Astrocyte (in vitro differentiated cells and primary cell): ENCODE measurements at regions not wholly inside any gene's neighbourhood (a gene's known extent, or its start where the extent isn't known, plus 50 kb on each side); places are given as distances from the start of the nearest gene placed in this dataset.

Experiments used
- CTCF ChIP-seq: IDR thresholded peaks from 2 replicates; pipeline ENCODE4 v1.5.1; 2011; ENCODE audit warnings: low read depth, mild to moderate bottlenecking, inconsistent platforms, low read length, moderate library complexity; ENCODE audit not compliant: insufficient read depth
- EZH2 ChIP-seq: IDR thresholded peaks from 2 replicates; pipeline ENCODE4 v1.6.1; 2012; ENCODE audit warnings: mild to moderate bottlenecking, low read length, inconsistent platforms; ENCODE audit not compliant: insufficient read depth

GRCh38 chr5:74549384-74549783 is 91.1 kb downstream of the ENC1 start:
- TF ChIP-seq CTCF (no peak), EZH2 (no peak)
